NCI-H2227 treated with DMSO at 0.1 percent for 48 hours (cell line): ENCODE measurements at regions not wholly inside any gene's neighbourhood (a gene's known extent, or its start where the extent isn't known, plus 50 kb on each side); places are given as distances from the start of the nearest gene placed in this dataset.

ENCODE experiments used
- DNase-seq: peaks from one replicate; lab custom pipeline; 2025; lab: John Stamatoyannopoulos, UW

DNA sequence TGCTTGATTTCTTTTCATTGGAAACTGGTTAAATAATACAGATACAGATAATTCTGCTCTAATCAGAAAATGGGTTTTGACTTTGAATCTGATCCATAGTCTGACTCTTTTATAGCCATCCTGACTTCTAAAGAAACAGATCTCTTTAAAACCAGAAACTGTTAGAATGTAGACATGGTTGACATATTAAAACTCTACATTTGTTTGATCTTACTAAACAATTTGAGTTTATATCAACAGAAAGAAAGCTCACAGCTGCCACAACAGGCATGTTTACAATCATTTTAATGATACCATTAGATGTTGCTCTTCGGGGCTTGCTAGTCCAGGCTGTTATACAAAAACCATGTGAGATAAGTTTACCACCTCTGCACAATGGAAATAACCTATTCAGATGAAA, 193.0 kb upstream of the SEMA3A start:
- no peak for DNase-seq

DNA sequence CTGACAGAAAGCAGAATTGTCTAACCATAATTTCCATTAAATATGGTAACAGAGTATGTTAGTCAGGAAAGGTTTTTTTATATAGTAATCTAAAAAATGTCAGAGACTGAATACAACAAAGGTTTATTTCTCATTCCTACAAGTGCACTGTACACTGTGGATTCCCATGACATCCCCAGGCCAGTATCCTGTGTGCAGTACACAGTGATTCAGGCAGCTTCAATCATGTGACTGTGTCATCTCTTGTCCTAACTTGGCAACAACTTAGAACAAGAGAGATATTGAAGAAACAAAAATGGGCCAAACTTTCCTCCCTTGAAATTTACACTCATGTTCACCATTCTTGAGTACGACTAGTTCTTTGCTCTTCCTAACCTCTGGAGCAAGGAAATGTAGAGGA, 189.8 kb upstream of the SEMA3A start:
- no peak for DNase-seq

DNA sequence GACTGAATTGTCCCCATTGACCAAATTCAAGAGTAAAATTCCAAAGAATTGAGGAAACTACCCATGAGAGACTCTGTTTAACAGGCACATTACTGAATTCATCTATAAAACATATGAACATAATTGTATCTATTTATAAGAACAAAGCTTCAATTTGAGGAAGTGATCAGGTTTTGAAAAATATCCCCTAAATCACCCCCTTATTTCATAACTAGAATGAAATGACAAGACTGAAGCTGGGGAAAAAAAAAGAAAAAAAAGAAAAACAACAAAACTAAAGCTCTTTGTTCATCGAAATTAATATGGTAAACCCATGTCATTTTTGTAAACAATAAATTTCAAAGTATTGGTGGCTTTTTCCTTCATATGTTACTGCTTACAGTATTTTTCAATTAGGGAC, 184.9 kb upstream of the SEMA3A start:
- no peak for DNase-seq

DNA sequence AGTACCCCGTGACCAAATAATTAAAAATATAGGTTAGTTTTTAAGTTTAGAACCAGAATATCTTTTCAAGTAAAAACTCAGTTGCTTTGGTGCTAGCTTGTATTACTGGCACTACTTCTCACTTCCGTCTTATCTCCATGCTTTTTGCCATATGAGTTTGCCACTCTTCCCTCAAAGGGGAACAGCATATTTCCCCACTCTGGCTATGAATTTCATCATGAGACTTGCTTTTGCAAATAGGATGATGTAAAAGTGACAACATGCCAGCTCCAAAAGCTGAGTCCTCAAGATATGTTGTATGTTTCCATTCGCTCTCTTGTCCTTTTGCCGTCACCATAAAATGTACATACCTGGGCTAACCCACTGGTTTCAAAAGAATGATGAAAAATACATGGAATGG, 178.1 kb upstream of the SEMA3A start:
- DNase-seq, result no peak

DNA sequence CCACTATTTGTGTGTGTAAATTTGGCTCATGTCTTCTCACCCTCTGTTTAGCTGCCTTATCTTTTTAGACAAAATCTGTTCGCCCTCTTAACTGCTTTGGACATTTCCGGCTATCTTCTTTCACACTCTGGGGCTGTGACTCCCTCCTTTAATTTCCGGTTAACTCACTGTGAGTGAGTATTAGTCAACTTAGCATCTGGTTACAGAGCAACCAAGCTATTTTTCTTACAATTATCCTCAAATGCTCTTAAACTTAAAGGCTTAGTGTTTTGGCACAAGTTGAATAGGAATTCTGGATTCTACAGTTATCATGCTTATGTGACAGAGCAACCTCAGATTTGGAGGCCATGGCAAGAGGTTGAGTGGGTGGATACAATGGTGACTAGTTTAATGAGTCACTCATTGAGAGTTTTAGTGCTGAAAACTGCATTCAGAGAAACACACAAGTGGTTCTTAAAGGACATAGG, 177.6 kb upstream of the SEMA3A start:
- no peak for DNase-seq

DNA sequence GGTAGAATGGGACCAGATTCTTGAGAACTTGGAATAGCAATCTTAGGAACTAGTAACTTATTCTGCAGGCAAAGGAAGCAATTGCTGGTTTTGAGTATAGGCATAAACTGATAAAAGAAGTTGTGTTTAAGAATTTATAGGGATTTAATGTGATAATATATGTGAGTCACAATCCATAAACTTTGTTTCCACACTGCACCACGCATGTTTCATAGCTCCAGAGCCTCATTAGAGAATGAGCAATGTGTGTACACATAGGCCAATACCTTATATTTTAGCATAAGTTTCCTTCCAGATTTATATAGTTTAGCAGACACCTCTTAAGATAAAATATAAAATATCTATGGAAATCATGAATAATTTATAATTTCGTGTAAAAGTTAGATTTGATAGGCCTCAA, 175.5 kb upstream of the SEMA3A start:
- DNase-seq, result no peak

DNA sequence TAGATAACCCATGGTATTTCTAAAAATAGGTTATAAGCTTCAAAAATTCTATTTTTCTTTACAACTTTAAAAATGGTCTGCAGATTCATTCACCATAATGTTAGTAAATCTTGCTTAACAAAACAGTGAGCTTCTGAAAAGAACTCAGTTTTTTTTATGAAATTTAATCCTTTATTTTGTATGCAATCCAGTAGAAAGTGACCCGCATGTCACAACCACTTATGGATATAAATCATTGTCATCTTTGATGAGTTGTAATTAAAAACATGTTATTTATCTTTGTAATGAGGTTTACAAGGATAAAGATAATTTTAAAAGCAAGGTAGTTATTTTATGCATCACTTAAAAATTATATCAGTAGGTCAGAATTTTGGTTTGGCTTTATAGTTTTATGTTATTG, 173.5 kb upstream of the SEMA3A start:
- DNase-seq, result no peak

DNA sequence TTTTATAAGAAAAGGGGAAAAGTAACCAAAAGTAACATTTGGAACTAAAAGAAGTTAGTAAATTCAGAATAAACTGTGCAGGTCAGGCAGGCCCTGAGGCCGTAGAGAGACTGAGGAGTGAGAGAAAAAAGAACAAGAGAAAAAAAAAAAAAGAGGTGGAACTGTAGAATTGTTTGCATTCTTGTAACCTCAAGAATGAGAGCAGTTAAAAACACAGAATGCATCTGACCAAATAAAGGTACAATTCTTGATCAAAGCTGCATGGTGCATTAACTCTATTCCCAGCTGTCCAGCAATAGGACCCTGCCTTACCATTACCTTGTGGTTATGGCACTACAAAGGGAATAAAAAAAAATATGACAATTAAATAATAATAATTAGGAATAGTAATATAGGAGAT, 170.1 kb upstream of the SEMA3A start:
- DNase-seq, result no peak

DNA sequence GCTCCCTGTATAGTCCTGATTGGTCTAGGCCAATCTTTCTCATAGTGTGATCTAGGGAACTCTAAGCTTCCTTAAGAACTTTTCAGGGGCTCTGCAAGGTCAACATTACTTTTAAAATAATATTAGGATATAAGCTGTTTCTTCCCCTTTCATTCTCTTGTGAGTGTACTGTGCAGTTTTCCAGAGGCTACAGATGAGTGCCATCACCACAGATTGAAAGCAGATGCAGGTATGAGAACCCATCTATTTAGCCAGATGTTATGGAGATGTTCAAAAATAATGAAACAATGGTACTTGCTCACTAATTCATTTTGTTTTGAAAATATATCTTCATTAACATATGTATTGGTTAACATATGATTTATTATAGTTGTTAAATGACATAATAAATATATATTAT, 169.2 kb upstream of the SEMA3A start:
- no peak for DNase-seq

DNA sequence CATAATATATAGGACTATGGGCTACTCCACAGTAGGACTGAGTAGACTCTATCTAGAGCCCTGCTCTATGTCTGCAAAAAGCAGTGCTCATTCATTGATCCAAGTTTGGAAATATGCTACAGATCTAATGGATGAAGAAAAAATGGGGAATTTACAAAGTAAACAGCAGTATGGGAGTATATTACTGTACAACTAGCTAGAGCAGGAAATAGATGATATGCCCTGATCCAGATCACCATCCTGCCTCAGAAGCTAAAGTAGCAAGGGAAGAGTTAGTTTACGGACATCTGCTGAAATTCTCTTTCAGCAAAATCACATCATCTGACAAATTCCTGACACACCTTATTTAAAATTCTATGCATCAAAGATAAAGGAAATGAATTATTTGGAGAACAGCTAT, 168.2 kb upstream of the SEMA3A start:
- DNase-seq, result no peak

DNA sequence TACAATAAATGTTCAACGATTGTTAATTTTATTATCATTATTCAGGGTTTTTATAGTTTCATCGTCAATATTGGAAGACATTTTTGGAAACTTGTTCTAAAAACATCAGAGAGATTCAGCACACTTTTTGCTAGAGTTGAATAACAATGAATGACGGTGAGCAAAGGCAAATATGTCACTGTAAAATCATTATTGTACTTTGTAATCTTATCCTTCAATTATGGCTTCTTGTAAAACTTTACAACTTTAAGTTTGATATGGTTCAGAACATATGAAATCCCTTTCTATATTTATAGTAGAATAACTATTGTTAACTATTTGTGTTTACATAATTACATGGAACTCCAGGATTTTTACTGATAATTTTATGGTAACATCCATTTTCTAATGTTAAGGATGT, 167.8 kb upstream of the SEMA3A start:
- no peak for DNase-seq

DNA sequence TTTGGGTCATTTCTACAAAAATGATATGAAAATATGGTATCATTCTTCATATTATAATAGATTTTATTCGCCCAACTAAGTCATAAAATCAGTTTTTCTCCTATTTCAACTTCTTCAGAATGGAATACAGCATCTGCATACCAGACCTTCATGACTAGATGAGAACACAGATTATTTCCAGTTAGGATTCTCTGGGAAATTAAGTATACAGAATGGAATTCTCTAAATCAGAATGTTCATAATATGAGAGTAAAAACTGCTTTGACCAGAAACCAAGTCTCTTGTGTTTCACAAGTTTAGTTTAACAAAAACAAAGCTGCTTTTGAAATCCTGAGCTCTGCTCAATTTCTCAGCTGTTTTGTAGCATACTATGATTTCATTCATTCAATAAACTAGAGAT, 160.3 kb upstream of the SEMA3A start:
- no peak for DNase-seq

DNA sequence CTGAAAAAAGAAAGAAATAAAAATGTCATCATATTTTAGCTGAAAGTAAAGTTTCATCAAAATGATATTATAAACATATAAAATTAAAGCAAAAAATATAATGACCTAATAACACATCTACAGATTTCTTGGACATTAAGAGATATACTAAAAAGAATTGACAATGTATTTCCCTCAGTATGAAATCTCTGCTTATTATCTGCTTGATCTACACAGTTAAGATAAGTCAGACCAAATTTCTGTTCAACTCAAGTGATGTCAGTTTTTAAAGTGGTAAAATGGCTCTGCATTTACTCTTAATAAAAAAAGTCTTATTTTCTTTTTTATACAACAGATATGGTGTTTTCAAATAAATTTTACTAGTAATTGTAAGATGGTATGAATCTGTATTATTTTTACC, 159.4 kb upstream of the SEMA3A start:
- no peak for DNase-seq

DNA sequence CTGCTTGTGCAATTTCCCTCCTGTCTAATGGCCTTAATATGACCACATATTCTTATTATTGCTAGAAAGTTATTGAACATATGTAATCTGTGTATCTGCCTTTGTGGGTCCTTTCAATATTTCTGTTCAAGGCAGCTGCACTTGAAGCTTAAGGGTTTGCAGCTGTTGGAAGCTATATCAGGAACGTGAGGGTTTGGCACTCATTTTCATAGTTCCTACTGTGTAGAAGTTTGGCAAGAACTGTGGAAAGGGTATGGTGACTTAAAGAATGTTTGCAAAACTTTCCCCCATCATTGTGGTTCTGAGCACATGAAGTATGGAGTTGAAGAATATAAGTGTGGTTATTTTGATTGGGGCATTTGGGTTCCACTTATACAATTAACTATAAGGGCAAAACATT, 144.7 kb upstream of the SEMA3A start:
- DNase-seq, result no peak

DNA sequence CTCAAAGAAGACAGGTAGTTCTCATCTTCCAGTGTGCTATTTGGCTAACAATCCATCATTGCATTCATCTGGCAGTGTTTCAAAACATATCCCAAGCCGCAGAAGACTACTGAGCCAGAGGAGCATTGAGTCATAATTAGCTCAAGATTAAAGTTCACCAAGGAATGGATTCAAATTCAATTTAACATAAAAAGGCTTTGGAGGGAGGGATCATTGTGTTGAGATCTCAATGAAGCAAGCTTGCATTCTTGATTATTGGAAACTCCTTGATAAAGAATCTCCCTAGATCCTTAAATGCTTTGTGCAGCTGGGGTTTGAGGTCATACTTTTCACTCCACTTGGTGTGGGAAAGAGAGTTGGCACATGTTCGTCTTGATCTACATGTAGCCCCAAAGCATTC, 142.8 kb upstream of the SEMA3A start:
- DNase-seq, result no peak

DNA sequence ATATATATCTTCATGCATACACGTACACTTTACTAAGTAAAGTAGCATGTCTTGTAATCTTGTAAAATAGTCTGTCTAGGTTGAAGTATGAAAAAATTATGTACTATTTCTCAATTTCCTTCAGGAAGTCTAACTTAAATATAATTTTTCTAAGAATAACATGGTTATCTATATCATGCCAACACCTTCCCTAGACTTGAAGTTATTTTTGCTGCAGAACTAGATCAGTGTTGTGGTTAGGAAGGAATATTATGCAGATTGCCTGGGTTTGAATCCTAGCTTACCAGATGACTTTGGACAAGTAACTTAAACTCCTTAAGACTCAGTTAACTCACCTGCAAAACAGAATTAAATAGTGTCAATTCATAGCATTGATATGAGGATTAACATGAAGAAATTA, 142.2 kb upstream of the SEMA3A start:
- no peak for DNase-seq

DNA sequence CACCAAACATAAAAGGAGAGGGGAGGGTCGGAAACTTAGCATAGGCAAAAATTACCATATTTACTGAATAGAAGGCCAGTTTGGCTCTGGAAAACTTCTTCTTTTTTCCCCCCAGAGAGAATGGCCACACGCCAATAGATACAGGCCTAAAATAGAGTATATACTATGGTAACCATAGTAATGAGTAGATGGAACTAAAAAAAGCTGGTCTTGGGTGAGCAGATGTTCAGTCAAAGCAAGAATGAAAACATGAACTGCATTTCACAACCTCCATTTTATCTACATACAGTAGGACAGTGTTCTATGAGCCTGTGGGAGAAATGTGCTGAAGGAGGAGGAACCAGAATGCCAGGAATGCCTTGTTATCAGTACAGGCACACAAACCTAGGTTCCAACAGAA, 141.7 kb upstream of the SEMA3A start:
- DNase-seq, result no peak

DNA sequence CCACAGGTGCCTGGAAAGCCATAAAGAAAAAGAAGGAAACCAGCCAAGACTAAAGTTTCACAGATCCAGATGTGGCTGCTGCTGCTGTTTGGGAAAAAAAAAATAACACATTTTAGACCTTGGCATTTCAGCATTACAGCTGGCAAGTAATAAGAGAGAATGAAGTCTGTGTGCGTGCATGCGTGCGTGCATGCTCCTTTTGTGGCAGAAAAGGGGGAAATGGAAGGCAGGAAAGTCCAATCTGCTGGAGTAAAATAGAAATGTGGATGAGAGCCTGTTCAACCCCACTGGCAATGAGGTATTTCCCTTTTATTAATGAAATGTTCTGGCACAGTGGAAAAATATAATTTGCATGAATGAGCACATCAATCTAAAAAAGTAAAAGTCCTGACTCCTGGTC, 137.0 kb upstream of the SEMA3A start:
- DNase-seq, result no peak

DNA sequence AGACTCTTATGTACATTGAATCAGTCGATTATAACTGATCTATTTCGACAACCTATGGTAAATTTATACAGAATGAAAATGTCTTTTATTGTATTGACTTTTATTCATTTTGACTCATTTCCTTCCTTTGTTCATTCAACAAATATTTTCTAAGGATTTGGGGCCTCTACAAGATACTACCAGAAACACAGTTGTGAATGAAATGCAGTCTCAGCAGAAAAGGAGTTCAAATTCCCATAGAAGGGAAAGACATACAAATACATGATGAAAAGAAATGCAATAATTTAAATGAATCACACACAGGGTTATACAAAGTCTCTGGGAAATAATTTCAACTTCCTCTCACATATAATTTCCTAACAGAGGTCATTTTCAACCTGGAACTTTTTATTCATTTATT, 134.0 kb upstream of the SEMA3A start:
- DNase-seq, result no peak

DNA sequence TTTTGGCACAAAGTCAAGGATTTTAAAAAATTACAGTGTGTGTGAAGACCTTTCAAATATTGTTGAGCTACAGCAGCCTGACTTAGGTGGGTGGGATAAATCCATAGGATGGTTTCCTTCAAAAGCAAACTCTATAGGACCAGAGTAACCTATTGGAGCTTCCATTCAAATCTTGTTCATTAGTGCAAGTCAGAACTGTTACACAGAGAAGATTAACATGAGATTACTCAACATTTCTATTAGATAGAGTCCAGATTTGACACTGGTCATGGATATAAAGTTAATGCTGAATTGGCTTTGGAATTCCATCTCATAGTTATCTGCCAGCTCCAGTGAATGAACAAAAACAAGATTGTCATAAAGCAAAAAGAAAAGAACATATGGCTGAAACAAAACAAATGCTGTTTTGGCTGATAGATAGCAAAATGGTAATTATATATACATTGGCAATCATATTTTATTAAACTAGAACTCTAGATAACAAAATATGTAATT, 129.6 kb upstream of the SEMA3A start:
- no peak for DNase-seq

DNA sequence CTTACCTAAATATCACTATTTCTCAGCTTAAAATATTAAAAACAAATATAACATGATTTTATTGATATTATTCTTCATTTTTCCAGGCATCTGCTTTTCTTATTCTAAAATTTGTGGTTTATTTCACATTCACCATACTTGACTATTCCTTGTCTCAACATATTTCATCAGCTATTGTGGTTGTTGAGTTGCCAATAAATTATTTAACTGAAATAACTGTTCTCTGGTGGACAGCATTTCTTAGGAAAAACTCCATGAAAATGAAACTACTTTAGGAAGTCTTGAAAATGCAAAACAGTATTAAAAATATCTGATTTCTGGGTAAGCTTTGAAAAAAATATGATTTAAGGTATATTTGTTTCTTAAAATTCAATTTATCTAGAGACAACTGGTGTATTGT, 122.9 kb upstream of the SEMA3A start:
- DNase-seq, result no peak

DNA sequence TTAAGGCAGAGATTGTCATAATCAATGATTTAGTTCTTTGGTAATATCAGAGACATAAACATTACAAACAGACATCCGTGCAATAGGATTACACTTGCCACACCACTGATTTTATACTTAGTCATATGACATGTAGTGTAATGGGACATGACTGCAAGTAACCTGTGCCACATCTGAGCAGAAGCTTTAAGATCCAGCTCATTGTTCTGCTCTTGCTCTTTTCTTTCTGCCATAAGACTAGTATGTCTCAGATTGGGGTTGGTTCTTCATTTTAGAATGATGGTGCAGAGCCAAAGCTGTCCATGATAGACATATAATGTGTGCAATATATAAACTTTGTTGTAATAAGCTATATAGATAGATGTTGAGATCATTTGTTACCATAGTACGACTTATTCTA, 119.7 kb upstream of the SEMA3A start:
- no peak for DNase-seq

DNA sequence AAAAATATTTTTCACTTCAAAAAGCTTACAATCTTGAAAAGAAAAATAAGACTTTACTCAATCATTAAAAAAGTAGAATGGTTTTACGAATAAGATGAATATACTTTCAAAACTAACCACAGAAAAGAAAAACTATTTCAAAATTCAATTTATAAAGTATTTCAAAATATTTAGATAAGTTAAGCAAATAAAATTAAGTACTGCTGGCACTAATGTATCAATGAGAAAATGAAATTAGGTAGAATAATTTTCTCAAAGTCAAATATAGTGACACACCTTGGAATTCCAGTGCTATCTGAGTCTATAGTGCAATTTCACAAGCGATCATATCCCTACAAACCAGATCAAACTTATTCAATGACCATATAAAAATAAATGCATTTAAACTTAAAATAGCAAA, 109.8 kb upstream of the SEMA3A start:
- no peak for DNase-seq

DNA sequence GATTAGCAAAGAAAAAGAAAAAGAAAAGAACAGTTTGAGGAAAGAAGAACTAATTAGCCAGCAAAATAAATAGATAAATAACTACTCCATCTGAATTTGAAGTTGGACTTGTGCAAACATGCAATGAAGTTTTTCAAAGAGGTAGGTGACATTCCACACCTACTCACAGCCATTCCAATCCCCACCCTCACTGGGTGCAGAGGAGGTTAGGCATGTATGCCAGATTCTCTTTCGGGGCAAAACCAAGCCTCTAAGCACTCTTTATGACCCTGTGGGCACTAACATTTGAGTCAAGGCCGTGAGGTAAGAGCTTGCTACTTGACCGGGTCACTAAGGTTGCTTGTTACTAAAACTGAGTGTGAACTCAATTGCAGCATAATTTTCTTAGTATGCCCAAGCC, 108.4 kb upstream of the SEMA3A start:
- DNase-seq, result no peak

DNA sequence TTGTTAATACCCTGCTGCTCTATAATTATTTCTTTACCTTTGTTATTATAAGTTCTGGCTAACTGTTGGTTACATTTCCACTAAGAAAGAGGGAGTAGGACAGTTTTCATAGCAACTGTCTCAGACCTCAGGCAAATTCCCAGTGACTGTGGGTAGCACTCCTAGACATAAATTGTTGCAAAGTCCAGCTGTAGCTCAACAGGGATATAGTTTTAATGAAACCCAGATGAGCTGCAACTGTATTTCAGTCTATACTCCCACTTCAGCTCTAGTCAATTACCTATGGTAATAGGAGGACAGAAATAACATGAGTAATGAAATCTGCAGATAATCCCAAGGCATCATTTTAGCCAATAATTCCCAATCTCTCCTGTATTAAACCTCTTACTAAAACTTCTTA, 103.0 kb upstream of the SEMA3A start:
- no peak for DNase-seq
